Mammary epithelial cell (primary cell): ENCODE measurements at regions not wholly inside any gene's neighbourhood (a gene's known extent, or its start where the extent isn't known, plus 50 kb on each side); places are given as distances from the start of the nearest gene placed in this dataset.

Experiments used
- CTCF ChIP-seq, 2 donors: IDR thresholded peaks in 1 of 2; conservative IDR thresholded peaks in 1 of 2; 2 replicates each; pipeline ENCODE4 v1.5.1; 2011 to 2012; ENCODE audit warnings: inconsistent platforms in 2 of 2, low read length in 2 of 2, mild to moderate bottlenecking in 2 of 2, control low read depth in 1 of 2, low read depth in 1 of 2; ENCODE audit not compliant: insufficient read depth in 1 of 2; ENCODE audit errors: extremely low read depth in 1 of 2
- EZH2 ChIP-seq: IDR thresholded peaks from 2 replicates; pipeline ENCODE4 v1.6.1; 2012; ENCODE audit warnings: low read length, inconsistent platforms, borderline replicate concordance

GRCh38 chr3:159237226-159237625, 435.4 kb downstream of the MFSD1 start:
- TF ChIP-seq CTCF (conservative IDR thresholded peaks at IDR 0.05 in 1 of 2, IDR thresholded peaks at IDR 0.05 in 1 of 2; ENCODE audit: extremely low read depth in 1 of 2, insufficient read depth in 1 of 2, low read depth in 1 of 2, low read length in 2 of 2) (no peak), EZH2 (no peak)
